ENCODE measurements at regions not wholly inside any gene's neighbourhood (a gene's known extent, or its start where the extent isn't known, plus 50 kb on each side); places are given as distances from the start of the nearest gene placed in this dataset.

GRCh38 chr1:119308806-119309205 lies 59.8 kb upstream of the HAO2 start:
- DNase-seq = no peak

- DNase-seq = no peak
Measured at GRCh38 chr1:119310301-119310700, 58.3 kb upstream of the HAO2 start.

GRCh38 chr1:119312500-119312899 lies 56.1 kb upstream of the HAO2 start:
- DNase-seq = no peak

GRCh38 chr1:119314001-119314796 lies 54.4 kb upstream of the HAO2 start:
- no peak for DNase-seq

- DNase-seq = no peak
Measured at GRCh38 chr1:119316870-119317416, 51.6 kb upstream of the HAO2 start.

GRCh38 chr1:119318466-119319309 lies 49.9 kb upstream of the HAO2 start:
- no peak for DNase-seq

Measured in SHP77 (cell line).